ENCODE measurements at regions not wholly inside any gene's neighbourhood (a gene's known extent, or its start where the extent isn't known, plus 50 kb on each side); places are given as distances from the start of the nearest gene placed in this dataset.

DNA sequence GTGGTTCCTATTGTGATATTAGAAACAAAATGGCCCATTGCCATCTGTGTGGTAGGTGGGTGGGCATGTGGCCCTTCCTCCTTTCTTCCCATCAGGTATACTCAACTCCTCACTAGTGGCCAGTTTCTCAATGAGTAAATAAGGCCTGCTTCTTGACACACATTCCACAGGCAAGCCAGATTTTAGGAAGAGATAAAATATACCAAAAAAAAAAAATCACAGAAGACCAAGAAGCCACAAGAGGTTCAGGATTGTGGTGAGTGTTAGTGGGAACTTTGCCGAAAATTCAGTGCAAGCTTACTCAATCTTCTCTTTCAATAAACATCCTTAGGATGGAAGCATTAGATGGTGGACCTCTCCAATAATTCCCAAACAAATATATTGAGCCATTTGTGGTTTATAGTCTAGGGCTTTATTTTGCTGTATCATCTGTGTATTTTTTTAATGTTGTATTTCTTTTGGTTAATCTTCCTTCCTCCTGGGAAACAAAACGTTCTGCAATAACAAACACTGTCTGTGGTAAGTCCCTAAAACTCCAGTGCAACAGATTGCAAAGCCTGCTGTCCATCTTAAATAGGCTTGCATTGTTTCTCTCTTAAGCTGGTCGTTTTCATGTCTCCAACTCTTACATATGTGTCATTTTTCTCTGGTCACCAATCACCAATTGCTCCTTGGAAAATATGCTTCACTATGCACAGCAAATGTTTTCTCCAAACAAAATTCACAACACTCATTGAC is 289.9 kb upstream of the KITLG start:
- H3K27ac ChIP-seq = no peak overlapping the region
- no peak overlapping the region for H3K4me2 ChIP-seq
- no peaks in the 10 kb centered on the region for H3F3A ChIP-seq (ENCODE audit: low read depth)
- Mint-ChIP-seq H3K27me3 (ENCODE audit: insufficient read depth, low read depth) (peaks cover 2% of the 10 kb centered on the region), H3K9me3 (no peaks in the 10 kb centered on the region), H3K4me3 (no peak overlapping the region), H3K27ac (no peak overlapping the region), H3K4me1 (no peaks in the 10 kb centered on the region), H3K36me3 (no peaks in the 10 kb centered on the region)
- H3K9me3 ChIP-seq (ENCODE audit: low read depth) = no peaks in the 10 kb centered on the region
- no peak for DNase-seq (ENCODE audit: low spot score)
- no peaks in the 10 kb centered on the region for H3K36me3 ChIP-seq
- H3K27me3 ChIP-seq = no peaks in the 10 kb centered on the region
- peaks cover 2% of the 10 kb centered on the region for H3K4me1 ChIP-seq
- peak overlapping the region; percentile 12 for H2AFZ ChIP-seq (replicated peaks)
- H3K4me3 ChIP-seq = no peak overlapping the region
- H4K20me1 ChIP-seq (ENCODE audit: low read depth) = no peaks in the 10 kb centered on the region
- no peaks in the 10 kb centered on the region for H3K79me2 ChIP-seq (ENCODE audit: low read depth)
- H3K9ac ChIP-seq = no peak overlapping the region
- no peak for TF ChIP-seq EZH2phosphoT487 (IDR thresholded peaks at IDR 0.05)
- TF ChIP-seq, protein P1, sequence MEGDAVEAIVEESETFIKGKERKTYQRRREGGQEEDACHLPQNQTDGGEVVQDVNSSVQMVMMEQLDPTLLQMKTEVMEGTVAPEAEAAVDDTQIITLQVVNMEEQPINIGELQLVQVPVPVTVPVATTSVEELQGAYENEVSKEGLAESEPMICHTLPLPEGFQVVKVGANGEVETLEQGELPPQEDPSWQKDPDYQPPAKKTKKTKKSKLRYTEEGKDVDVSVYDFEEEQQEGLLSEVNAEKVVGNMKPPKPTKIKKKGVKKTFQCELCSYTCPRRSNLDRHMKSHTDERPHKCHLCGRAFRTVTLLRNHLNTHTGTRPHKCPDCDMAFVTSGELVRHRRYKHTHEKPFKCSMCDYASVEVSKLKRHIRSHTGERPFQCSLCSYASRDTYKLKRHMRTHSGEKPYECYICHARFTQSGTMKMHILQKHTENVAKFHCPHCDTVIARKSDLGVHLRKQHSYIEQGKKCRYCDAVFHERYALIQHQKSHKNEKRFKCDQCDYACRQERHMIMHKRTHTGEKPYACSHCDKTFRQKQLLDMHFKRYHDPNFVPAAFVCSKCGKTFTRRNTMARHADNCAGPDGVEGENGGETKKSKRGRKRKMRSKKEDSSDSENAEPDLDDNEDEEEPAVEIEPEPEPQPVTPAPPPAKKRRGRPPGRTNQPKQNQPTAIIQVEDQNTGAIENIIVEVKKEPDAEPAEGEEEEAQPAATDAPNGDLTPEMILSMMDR (IDR thresholded peaks at IDR 0.05) = no peak
- no peak for TF ChIP-seq EZH2 (IDR thresholded peaks at IDR 0.05)

DNA sequence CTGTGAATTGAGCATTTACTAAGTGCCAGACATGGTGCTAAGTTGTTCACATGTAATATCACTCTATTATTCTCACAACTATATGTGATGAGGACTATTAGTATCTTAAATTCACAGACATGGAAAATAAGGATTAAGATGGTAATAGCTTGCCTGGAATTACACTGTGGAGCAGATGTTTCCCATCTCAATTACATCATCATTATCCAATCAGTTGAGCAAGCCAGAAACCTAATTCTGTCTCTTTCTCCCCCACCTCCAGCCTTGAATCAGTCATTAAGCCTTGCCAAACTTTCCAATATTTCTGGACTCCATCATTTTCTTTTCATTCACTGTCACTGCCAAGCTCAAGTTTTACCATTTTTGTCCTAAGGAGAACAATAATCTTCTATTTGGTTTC is 287.8 kb upstream of the KITLG start:
- Mint-ChIP-seq H3K36me3 (no peaks in the 10 kb centered on the region), H3K27me3 (ENCODE audit: insufficient read depth, low read depth) (peaks cover under 1% of the 10 kb centered on the region), H3K9me3 (no peaks in the 10 kb centered on the region), H3K27ac (no peak overlapping the region), H3K4me3 (no peak overlapping the region), H3K4me1 (no peaks in the 10 kb centered on the region)
- Histone ChIP-seq H3F3A (ENCODE audit: low read depth) (no peaks in the 10 kb centered on the region), H3K9me3 (ENCODE audit: low read depth) (no peaks in the 10 kb centered on the region), H3K9ac (no peak overlapping the region), H3K79me2 (ENCODE audit: low read depth) (no peaks in the 10 kb centered on the region), H3K36me3 (no peaks in the 10 kb centered on the region), H3K27me3 (no peaks in the 10 kb centered on the region), H3K27ac (no peak overlapping the region), H3K4me2 (no peak overlapping the region), H3K4me1 (peaks cover 2% of the 10 kb centered on the region), H4K20me1 (ENCODE audit: low read depth) (no peaks in the 10 kb centered on the region), H2AFZ (replicated peaks) (no peak overlapping the region), H3K4me3 (no peak overlapping the region)
- TF ChIP-seq EZH2 (IDR thresholded peaks at IDR 0.05) (no peak), EZH2phosphoT487 (IDR thresholded peaks at IDR 0.05) (no peak)
- TF ChIP-seq, protein P1 (IDR thresholded peaks at IDR 0.05) = no peak
- DNase-seq (ENCODE audit: low spot score) = no peak

DNA sequence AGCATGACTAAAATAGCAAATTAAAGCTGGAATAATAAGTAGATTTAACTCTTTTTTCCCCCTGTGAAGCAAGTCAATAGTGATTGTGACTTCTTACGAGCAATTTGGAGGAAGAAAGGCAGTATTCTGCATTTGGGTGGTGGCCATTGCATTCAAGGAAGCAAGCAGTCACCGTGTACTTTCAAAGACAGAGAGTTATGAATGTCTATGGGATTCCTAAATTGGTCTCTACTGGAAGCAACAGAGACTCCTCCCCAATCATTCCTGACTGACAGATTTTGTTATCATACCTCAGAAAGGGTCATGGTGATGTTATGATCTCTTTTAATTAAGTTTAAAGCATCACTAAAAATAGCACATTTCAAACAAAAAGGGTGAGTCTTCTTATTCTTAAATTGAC is 287.2 kb upstream of the KITLG start:
- H3K4me3 Mint-ChIP-seq = no peak overlapping the region
- no peaks in the 10 kb centered on the region for H3K27me3 Mint-ChIP-seq (ENCODE audit: insufficient read depth, low read depth)
- H4K20me1 ChIP-seq (ENCODE audit: low read depth) = no peaks in the 10 kb centered on the region
- no peaks in the 10 kb centered on the region for H3K9me3 ChIP-seq (ENCODE audit: low read depth)
- peaks cover 2% of the 10 kb centered on the region for H3K4me1 ChIP-seq
- H3F3A ChIP-seq (ENCODE audit: low read depth) = no peaks in the 10 kb centered on the region
- H3K4me3 ChIP-seq = no peak overlapping the region
- H2AFZ ChIP-seq (replicated peaks) = no peak overlapping the region
- H3K4me1 Mint-ChIP-seq = no peaks in the 10 kb centered on the region
- H3K27me3 ChIP-seq = no peaks in the 10 kb centered on the region
- H3K4me2 ChIP-seq = no peak overlapping the region
- H3K79me2 ChIP-seq (ENCODE audit: low read depth) = no peaks in the 10 kb centered on the region
- H3K9me3 Mint-ChIP-seq = no peaks in the 10 kb centered on the region
- no peak for DNase-seq (ENCODE audit: low spot score)
- no peak overlapping the region for H3K9ac ChIP-seq
- no peaks in the 10 kb centered on the region for H3K36me3 Mint-ChIP-seq
- no peaks in the 10 kb centered on the region for H3K36me3 ChIP-seq
- TF ChIP-seq, protein P1 (IDR thresholded peaks at IDR 0.05) = no peak
- TF ChIP-seq EZH2 (IDR thresholded peaks at IDR 0.05) (no peak), EZH2phosphoT487 (IDR thresholded peaks at IDR 0.05) (no peak)
- no peak overlapping the region for H3K27ac ChIP-seq
- no peak overlapping the region for H3K27ac Mint-ChIP-seq
